C4-2B (cell line): ENCODE measurements at regions not wholly inside any gene's neighbourhood (a gene's known extent, or its start where the extent isn't known, plus 50 kb on each side); places are given as distances from the start of the nearest gene placed in this dataset.

Experiments used
- H3K27ac ChIP-seq: fragments of 450-650 bp; 2 replicates; pipeline ENCODE4 v1.5.1; 2017
- CTCF ChIP-seq: fragments of 450-650 bp; conservative IDR thresholded peaks from 2 replicates; pipeline ENCODE4 v1.5.1; 2017; ENCODE audit warnings: mild to moderate bottlenecking
- ZFX ChIP-seq: fragments of 450-650 bp; IDR thresholded peaks from 2 replicates; pipeline ENCODE4 v1.6.1; 2017

GRCh38 chr18:77495079-77495478 is 245.4 kb downstream of the GALR1 start:
- TF ChIP-seq CTCF (no peak), ZFX (no peak)
- no peak overlapping the region for H3K27ac ChIP-seq

GRCh38 chr18:77495982-77496690 is 246.5 kb downstream of the GALR1 start:
- no peak overlapping the region for H3K27ac ChIP-seq
- TF ChIP-seq ZFX (no peak), CTCF (no peak)

GRCh38 chr18:77501266-77501665 is 251.6 kb downstream of the GALR1 start:
- no peak overlapping the region for H3K27ac ChIP-seq
- no peak for TF ChIP-seq ZFX
- TF ChIP-seq CTCF = no peak

- TF ChIP-seq ZFX = no peak
- TF ChIP-seq CTCF = no peak
- no peak overlapping the region for H3K27ac ChIP-seq
These were observed 255.9 kb downstream of the GALR1 start for GRCh38 chr18:77505499-77505898.

GRCh38 chr18:77512152-77512551 is 262.5 kb downstream of the GALR1 start:
- no peak overlapping the region for H3K27ac ChIP-seq
- TF ChIP-seq CTCF = no peak
- no peak for TF ChIP-seq ZFX

GRCh38 chr18:77517901-77518300 is 268.3 kb downstream of the GALR1 start:
- H3K27ac ChIP-seq = no peak overlapping the region
- no peak for TF ChIP-seq CTCF
- no peak for TF ChIP-seq ZFX

- TF ChIP-seq ZFX = no peak
- no peak for TF ChIP-seq CTCF
- H3K27ac ChIP-seq = no peak overlapping the region
These were observed 271.1 kb downstream of the GALR1 start for GRCh38 chr18:77520767-77521166.
